ENCODE measurements at regions not wholly inside any gene's neighbourhood (a gene's known extent, or its start where the extent isn't known, plus 50 kb on each side); places are given as distances from the start of the nearest gene placed in this dataset.

- no peak for ATAC-seq
- no peak for TF ChIP-seq CTCF (IDR thresholded peaks at IDR 0.05)
- no peak for TF ChIP-seq EP300 (IDR thresholded peaks at IDR 0.05)
- TF ChIP-seq POLR2AphosphoS5 (IDR thresholded peaks at IDR 0.05), result no peak
- TF ChIP-seq POLR2A (IDR thresholded peaks at IDR 0.05), result no peak
- WGBS, 2 donors (ENCODE audit: low coverage in 1 of 2), result 80 to 100% methylated on average over 1 to 2 of the region's 3 CpGs
- no peaks in the 10 kb centered on the region for H3K36me3 ChIP-seq
- H3K9me3 ChIP-seq, result no peaks in the 10 kb centered on the region
- H3K4me1 ChIP-seq, result no peaks in the 10 kb centered on the region
- H3K27me3 ChIP-seq, result peaks cover 11% of the 10 kb centered on the region
- H3K4me3 ChIP-seq, result no peak overlapping the region
- no peak overlapping the region for H3K27ac ChIP-seq
Measured at GRCh38 chr17:5747276-5747675, 163.0 kb upstream of the NLRP1 start.

GRCh38 chr17:5747964-5748363 is 163.7 kb upstream of the NLRP1 start:
- WGBS, 2 donors (ENCODE audit: low coverage in 1 of 2), result 60 to 100% methylated on average over 1 to 3 of the region's 4 CpGs

GRCh38 chr17:5753421-5753820 is 169.1 kb upstream of the NLRP1 start:
- Histone ChIP-seq H3K36me3 (no peaks in the 10 kb centered on the region), H3K4me1 (no peaks in the 10 kb centered on the region), H3K9me3 (peaks cover 0 to 6% (median 0%) of the 10 kb centered on the region in 3 donors), H3K27me3 (peaks cover 39% of the 10 kb centered on the region), H3K27ac (no peak overlapping the region), H3K4me3 (no peak overlapping the region)
- WGBS, 2 donors (ENCODE audit: low coverage in 1 of 2), result 42 to 100% methylated on average over 1 of the region's 2 CpGs
- ATAC-seq, result no peak
- TF ChIP-seq EP300 (IDR thresholded peaks at IDR 0.05) (no peak), POLR2AphosphoS5 (IDR thresholded peaks at IDR 0.05) (no peak), CTCF (IDR thresholded peaks at IDR 0.05) (no peak), POLR2A (IDR thresholded peaks at IDR 0.05) (no peak)

More at GRCh38 chr17:5747964-5748363, 163.7 kb upstream of the NLRP1 start:
- Histone ChIP-seq H3K4me3 (no peak overlapping the region), H3K27me3 (peaks cover 11% of the 10 kb centered on the region), H3K4me1 (no peaks in the 10 kb centered on the region), H3K36me3 (no peaks in the 10 kb centered on the region), H3K9me3 (no peaks in the 10 kb centered on the region), H3K27ac (no peak overlapping the region)
- ATAC-seq, result no peak
- no peak for TF ChIP-seq POLR2A (IDR thresholded peaks at IDR 0.05)
- no peak for TF ChIP-seq EP300 (IDR thresholded peaks at IDR 0.05)
- TF ChIP-seq CTCF (IDR thresholded peaks at IDR 0.05), result no peak
- TF ChIP-seq POLR2AphosphoS5 (IDR thresholded peaks at IDR 0.05), result no peak

GRCh38 chr17:5757314-5757907 is 173.1 kb upstream of the NLRP1 start:
- H3K4me1 ChIP-seq, result no peaks in the 10 kb centered on the region
- WGBS, 2 donors (ENCODE audit: low coverage in 1 of 2), result 35 to 62% methylated on average over 2 to 6 of the region's 8 CpGs
- ATAC-seq, result no peak
- no peak for TF ChIP-seq POLR2AphosphoS5 (IDR thresholded peaks at IDR 0.05)
- no peak for TF ChIP-seq CTCF (IDR thresholded peaks at IDR 0.05)
- TF ChIP-seq EP300 (IDR thresholded peaks at IDR 0.05), result no peak
- TF ChIP-seq POLR2A (IDR thresholded peaks at IDR 0.05), result no peak
- no peaks in the 10 kb centered on the region for H3K36me3 ChIP-seq
- H3K4me3 ChIP-seq, result no peak overlapping the region
- peaks cover 0 to 6% (median 0%) of the 10 kb centered on the region in 3 donors for H3K9me3 ChIP-seq
- no peak overlapping the region for H3K27ac ChIP-seq
- H3K27me3 ChIP-seq, result peaks cover 53% of the 10 kb centered on the region

- ATAC-seq, result no peak
- Histone ChIP-seq H3K4me3 (no peak overlapping the region), H3K4me1 (no peaks in the 10 kb centered on the region), H3K27ac (no peak overlapping the region), H3K36me3 (no peaks in the 10 kb centered on the region), H3K9me3 (peaks cover 0 to 6% (median 0%) of the 10 kb centered on the region in 3 donors), H3K27me3 (peaks cover 55% of the 10 kb centered on the region)
- TF ChIP-seq EP300 (IDR thresholded peaks at IDR 0.05) (no peak), POLR2A (IDR thresholded peaks at IDR 0.05) (no peak), CTCF (IDR thresholded peaks at IDR 0.05) (no peak), POLR2AphosphoS5 (IDR thresholded peaks at IDR 0.05) (no peak)
Measured at GRCh38 chr17:5758651-5759050, 174.3 kb upstream of the NLRP1 start.

All from gastroesophageal sphincter (tissue), 4 donors.